K562 (cell line): ENCODE measurements at regions not wholly inside any gene's neighbourhood (a gene's known extent, or its start where the extent isn't known, plus 50 kb on each side); places are given as distances from the start of the nearest gene placed in this dataset.

Experiments
- ATF3 ChIP-seq, 2 experiments: fragments of 450-650 bp in 1 of 2; sonication (generic) in 1 of 2; formaldehyde crosslinking in 1 of 2; IDR thresholded peaks in 1 of 2; conservative IDR thresholded peaks in 1 of 2; 2 replicates each; pipeline versions ENCODE4 v1.6.1 to v1.8.1; 2016 to 2023; ENCODE audit warnings: mild to moderate bottlenecking in 2 of 2, moderate library complexity in 2 of 2, inconsistent platforms in 1 of 2, missing genetic modification reagents in 1 of 2
- BHLHE40 ChIP-seq: IDR thresholded peaks from 2 replicates; pipeline ENCODE4 v1.6.1; 2011; ENCODE audit warnings: low read length, improper control_type of control experiment
- CTBP1 ChIP-seq: fragments of 450-650 bp; IDR thresholded peaks from 2 replicates; pipeline ENCODE4 v1.6.1; 2016; ENCODE audit warnings: borderline replicate concordance
- RERE ChIP-seq: sonication (generic); formaldehyde crosslinking; IDR thresholded peaks from 2 replicates; pipeline ENCODE4 v1.8.0; 2023; ENCODE audit warnings: missing genetic modification reagents, mild to moderate bottlenecking, borderline replicate concordance
- THAP12 ChIP-seq: fragments of 250-450 bp; sonication (Bioruptor Pico); IDR thresholded peaks from 2 replicates; pipeline ENCODE4 v1.9.0; 2021; ENCODE audit warnings: mild to moderate bottlenecking, inconsistent platforms
- TRIM25 ChIP-seq: fragments of 450-650 bp; IDR thresholded peaks from 2 replicates; pipeline ENCODE4 v1.7.0; 2016; ENCODE audit warnings: borderline replicate concordance
- USF2 ChIP-seq: sonication (generic); formaldehyde crosslinking; IDR thresholded peaks from 2 replicates; pipeline ENCODE4 v1.5.0; 2020; ENCODE audit warnings: missing genetic modification reagents
- ZBTB12 ChIP-seq: fragments of 250-450 bp; sonication (Bioruptor Pico); IDR thresholded peaks from 2 replicates; pipeline ENCODE4 v1.4.0; 2020
- ZNF197 ChIP-seq: fragments of 200-800 bp; sonication (Bioruptor generic); IDR thresholded peaks from 2 replicates; pipeline ENCODE4 v1.6.1; 2016; ENCODE audit warnings: low read depth, missing genetic modification characterization, missing compliant biosample characterization
- ZNF778 ChIP-seq: fragments of 450-650 bp; formaldehyde crosslinking; IDR thresholded peaks from 2 replicates; pipeline ENCODE4 v1.4.0; 2020; ENCODE audit warnings: mild to moderate bottlenecking, moderate library complexity
- ZSCAN29 ChIP-seq: fragments of 450-650 bp; IDR thresholded peaks from 2 replicates; pipeline ENCODE4 v1.6.1; 2017

- no peak for TF ChIP-seq RERE (CRISPR knock-in tag)
- TF ChIP-seq ZSCAN29, result no peak
- no peak for TF ChIP-seq ZNF197 (CRISPR knock-in tag)
- TF ChIP-seq THAP12 (CRISPR knock-in tag), result no peak
- TF ChIP-seq TRIM25, result no peak
- peak; percentile 25; the same call in 1 of the 2 replicates for TF ChIP-seq USF2
- TF ChIP-seq ATF3 (IDR thresholded peaks at IDR 0.05), result peak; percentile 83
- no peak for TF ChIP-seq ATF3 (CRISPR knock-in tag; conservative IDR thresholded peaks at IDR 0.05)
- no peak for TF ChIP-seq ZNF778 (CRISPR knock-in tag)
- TF ChIP-seq ZBTB12, result no peak
- TF ChIP-seq BHLHE40, result peak; percentile 62; the same call in 1 of the 2 replicates
- no peak for TF ChIP-seq CTBP1
Measured at GRCh38 chr11:115941481-115941993, 437.3 kb upstream of the CADM1 start (continued).
